HAP-1 (cell line): ENCODE measurements at regions not wholly inside any gene's neighbourhood (a gene's known extent, or its start where the extent isn't known, plus 50 kb on each side); places are given as distances from the start of the nearest gene placed in this dataset.

Experiments used
- DNase-seq, 2 experiments: peaks; one replicate each; pipeline ENCODE4 v3.0.0-alpha.2; 2016 to 2020; ENCODE audit warnings: low spot score in 2 of 2
- H3K27me3 ChIP-seq: fragments of 250-450 bp; sonication (Bioruptor Pico); 2 replicates; pipeline ENCODE4 v1.5.1; 2020; ENCODE audit warnings: low read depth, mild to moderate bottlenecking, moderate library complexity
- H3K36me3 ChIP-seq: fragments of 250-450 bp; sonication (Bioruptor Pico); replicated peaks from 2 replicates; pipeline ENCODE4 v1.5.1; 2020; ENCODE audit warnings: mild to moderate bottlenecking
- H3K4me1 ChIP-seq: fragments of 250-450 bp; sonication (Bioruptor Pico); 2 replicates; pipeline ENCODE4 v1.5.1; 2020; ENCODE audit warnings: mild to moderate bottlenecking
- H3K4me3 ChIP-seq: fragments of 250-450 bp; sonication (Bioruptor Pico); 2 replicates; pipeline ENCODE4 v1.5.1; 2020; ENCODE audit warnings: mild to moderate bottlenecking, moderate library complexity
- H3K9me3 ChIP-seq: fragments of 250-450 bp; sonication (Bioruptor Pico); 2 replicates; pipeline ENCODE4 v1.5.1; 2020; ENCODE audit warnings: mild to moderate bottlenecking, moderate library complexity
- in situ Hi-C: fragments of 300-500 bp; cut with MboI; formaldehyde crosslinking; loops from 3 replicates; pipeline ENCODE4 v1.14.3; 2020; ENCODE audit warnings: low sequenced_read_pairs, inconsistent platforms, mixed read lengths

- H3K4me1 ChIP-seq, result no peaks in the 10 kb centered on the region
- no peaks in the 10 kb centered on the region for H3K36me3 ChIP-seq
- in situ Hi-C loops, result no loop called here
- no peaks in the 10 kb centered on the region for H3K9me3 ChIP-seq
- no peak overlapping the region for H3K4me3 ChIP-seq
- no peak for DNase-seq
- H3K27me3 ChIP-seq, result no peaks in the 10 kb centered on the region
Observed at GRCh38 chr5:159695741-159696294, 220.5 kb upstream of the ADRA1B start.

- Histone ChIP-seq H3K9me3 (no peaks in the 10 kb centered on the region), H3K27me3 (no peaks in the 10 kb centered on the region), H3K4me1 (no peaks in the 10 kb centered on the region), H3K4me3 (no peak overlapping the region), H3K36me3 (no peaks in the 10 kb centered on the region)
- no peak for DNase-seq
- in situ Hi-C loops, result no loop called here
Observed at GRCh38 chr5:159697530-159697929, 218.8 kb upstream of the ADRA1B start.

GRCh38 chr5:159698322-159698721, 218.0 kb upstream of the ADRA1B start:
- DNase-seq, result no peak
- Histone ChIP-seq H3K27me3 (no peaks in the 10 kb centered on the region), H3K4me1 (no peaks in the 10 kb centered on the region), H3K36me3 (no peaks in the 10 kb centered on the region), H3K9me3 (no peaks in the 10 kb centered on the region), H3K4me3 (no peak overlapping the region)
- in situ Hi-C loops, result no loop called here

GRCh38 chr5:159700016-159700415, 216.3 kb upstream of the ADRA1B start:
- no peaks in the 10 kb centered on the region for H3K36me3 ChIP-seq
- in situ Hi-C loops, result no loop called here

GRCh38 chr5:159702301-159702700, 214.0 kb upstream of the ADRA1B start:
- H3K4me3 ChIP-seq, result no peak overlapping the region
- H3K9me3 ChIP-seq, result no peaks in the 10 kb centered on the region
- H3K27me3 ChIP-seq, result no peaks in the 10 kb centered on the region
- DNase-seq, result no peak
- no peaks in the 10 kb centered on the region for H3K36me3 ChIP-seq
- no peaks in the 10 kb centered on the region for H3K4me1 ChIP-seq
- in situ Hi-C loops, result no loop called here

More at GRCh38 chr5:159700016-159700415, 216.3 kb upstream of the ADRA1B start:
- Histone ChIP-seq H3K9me3 (no peaks in the 10 kb centered on the region), H3K27me3 (no peaks in the 10 kb centered on the region), H3K4me1 (no peaks in the 10 kb centered on the region), H3K4me3 (no peak overlapping the region)
- DNase-seq, result no peak

DNA sequence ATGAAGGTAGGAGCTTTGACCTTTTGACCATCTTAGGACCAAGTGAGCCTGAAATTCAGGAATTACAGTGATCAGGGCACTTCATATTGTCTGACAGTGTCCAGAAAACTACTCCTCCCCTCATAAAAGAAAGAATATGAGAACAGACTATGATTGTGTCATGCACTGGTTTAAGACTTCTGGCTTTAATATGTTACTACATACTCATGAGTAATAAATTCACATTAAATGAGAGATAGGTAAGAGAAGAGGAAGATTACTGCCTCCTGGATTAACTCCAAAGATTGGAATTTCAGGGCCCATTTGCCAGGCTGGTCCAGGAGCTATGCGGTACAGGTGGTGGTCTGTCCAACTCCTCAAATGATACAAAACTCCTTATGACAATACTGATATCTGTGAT, 213.5 kb upstream of the ADRA1B start:
- no peaks in the 10 kb centered on the region for H3K27me3 ChIP-seq

DNA sequence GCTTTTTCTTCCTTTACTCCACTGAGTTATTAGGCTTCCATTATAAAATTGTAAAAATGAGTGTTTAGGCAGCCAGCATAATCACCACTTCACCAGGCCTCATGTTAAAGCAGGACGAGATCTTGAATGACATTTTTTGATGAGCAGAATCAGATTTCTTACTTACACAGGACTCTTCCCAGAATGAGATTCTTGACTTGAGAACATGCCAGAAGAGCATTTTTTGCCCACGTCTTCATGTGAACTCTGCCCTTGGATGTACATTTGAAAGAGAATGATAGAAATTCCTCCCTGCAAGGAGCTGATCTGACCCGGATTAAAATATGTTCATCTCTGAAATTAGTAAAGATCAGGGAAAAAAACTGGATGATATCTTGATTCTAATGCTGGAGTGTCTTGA, 212.1 kb upstream of the ADRA1B start:
- Histone ChIP-seq H3K27me3 (no peaks in the 10 kb centered on the region), H3K36me3 (no peaks in the 10 kb centered on the region), H3K4me1 (no peaks in the 10 kb centered on the region), H3K4me3 (no peak overlapping the region), H3K9me3 (no peaks in the 10 kb centered on the region)
- DNase-seq, result no peak
- in situ Hi-C loops, result no loop called here

More for the DNA sequence above, 213.5 kb upstream of the ADRA1B start:
- in situ Hi-C loops, result no loop called here
- no peak overlapping the region for H3K4me3 ChIP-seq
- H3K4me1 ChIP-seq, result no peaks in the 10 kb centered on the region
- no peaks in the 10 kb centered on the region for H3K36me3 ChIP-seq
- no peak for DNase-seq
- H3K9me3 ChIP-seq, result no peaks in the 10 kb centered on the region

GRCh38 chr5:159705948-159706347, 210.3 kb upstream of the ADRA1B start:
- in situ Hi-C loops, result no loop called here
- Histone ChIP-seq H3K9me3 (no peaks in the 10 kb centered on the region), H3K4me3 (no peak overlapping the region), H3K36me3 (no peaks in the 10 kb centered on the region), H3K27me3 (no peaks in the 10 kb centered on the region), H3K4me1 (no peaks in the 10 kb centered on the region)
- DNase-seq, result no peak

- DNase-seq, result no peak
- in situ Hi-C loops, result no loop called here
- Histone ChIP-seq H3K9me3 (no peaks in the 10 kb centered on the region), H3K36me3 (no peaks in the 10 kb centered on the region), H3K27me3 (no peaks in the 10 kb centered on the region), H3K4me3 (no peak overlapping the region), H3K4me1 (no peaks in the 10 kb centered on the region)
Observed at GRCh38 chr5:159708090-159708489, 208.2 kb upstream of the ADRA1B start.

DNA sequence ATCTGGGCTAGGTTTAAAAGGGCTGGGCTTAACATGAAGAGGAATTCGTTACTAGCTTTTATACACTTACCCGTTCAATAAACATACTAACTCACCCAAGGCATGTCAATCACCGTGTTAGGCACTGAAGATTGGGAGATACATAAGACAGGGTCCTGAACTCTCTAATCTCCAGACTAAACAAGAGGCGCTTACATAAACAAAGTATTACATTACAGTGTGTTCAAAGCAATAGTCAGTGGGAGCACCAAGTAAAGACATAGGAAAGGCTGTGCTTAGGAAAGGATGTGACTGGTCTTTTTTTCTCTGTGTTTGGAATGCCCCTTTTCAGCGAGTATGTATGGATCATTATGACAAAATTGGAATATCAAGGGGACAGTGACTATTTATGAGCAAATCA, 203.6 kb upstream of the ADRA1B start:
- in situ Hi-C loops, result no loop called here
- H3K36me3 ChIP-seq, result no peaks in the 10 kb centered on the region

GRCh38 chr5:159713254-159713653, 203.0 kb upstream of the ADRA1B start:
- peak in 1 of 2 experiments; percentile 3 for DNase-seq
- in situ Hi-C loops, result no loop called here
- no peaks in the 10 kb centered on the region for H3K4me1 ChIP-seq
- no peaks in the 10 kb centered on the region; the same call in 1 of the 2 replicates for H3K27me3 ChIP-seq
- H3K9me3 ChIP-seq, result no peaks in the 10 kb centered on the region
- no peaks in the 10 kb centered on the region for H3K36me3 ChIP-seq
- H3K4me3 ChIP-seq, result no peak overlapping the region

More for the DNA sequence above, 203.6 kb upstream of the ADRA1B start:
- no peaks in the 10 kb centered on the region for H3K4me1 ChIP-seq
- H3K27me3 ChIP-seq, result no peaks in the 10 kb centered on the region; the same call in 1 of the 2 replicates
- no peak for DNase-seq
- no peak overlapping the region for H3K4me3 ChIP-seq
- H3K9me3 ChIP-seq, result no peaks in the 10 kb centered on the region

DNA sequence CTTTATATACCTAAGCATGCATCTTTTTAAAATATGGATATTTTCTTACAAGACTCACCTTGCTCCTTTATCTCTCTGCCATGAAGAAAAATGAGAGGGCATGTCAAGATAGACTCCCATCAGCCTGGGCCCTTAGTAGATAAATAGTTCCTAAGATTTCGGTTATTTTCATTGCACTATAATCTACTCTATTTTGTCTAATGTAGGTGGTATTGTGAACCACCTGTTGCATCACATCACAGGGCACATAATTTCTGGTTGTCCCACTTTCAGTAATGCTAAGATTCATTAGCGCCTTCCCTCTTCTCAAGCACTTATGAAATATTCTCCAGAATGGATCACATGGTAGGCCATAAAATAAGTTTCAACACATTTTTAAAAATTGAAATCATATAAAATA, 202.5 kb upstream of the ADRA1B start:
- H3K9me3 ChIP-seq, result no peaks in the 10 kb centered on the region
- DNase-seq, result no peak
- in situ Hi-C loops, result no loop called here
- H3K4me1 ChIP-seq, result no peaks in the 10 kb centered on the region
- no peak overlapping the region for H3K4me3 ChIP-seq
- no peaks in the 10 kb centered on the region; the same call in 1 of the 2 replicates for H3K27me3 ChIP-seq
- H3K36me3 ChIP-seq, result no peaks in the 10 kb centered on the region

DNA sequence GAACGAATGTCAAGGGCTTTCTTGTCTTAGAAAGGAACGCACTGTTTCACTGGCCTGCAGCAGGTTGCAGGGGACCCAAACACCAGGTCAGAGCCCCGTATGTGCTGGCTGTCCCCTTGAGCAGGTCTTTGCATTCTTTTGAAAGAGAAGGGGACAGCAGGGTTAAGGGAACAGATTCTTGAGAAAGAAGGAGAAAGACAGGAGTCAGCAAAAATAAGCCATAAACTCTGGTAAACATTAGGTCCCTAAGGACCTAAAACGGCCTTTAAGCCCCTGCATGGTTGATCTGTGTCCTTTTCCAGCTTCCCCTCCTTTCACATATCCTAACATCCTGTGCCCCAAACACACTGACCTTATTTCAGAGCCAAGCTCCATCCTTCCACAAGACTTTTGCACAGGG, 190.8 kb upstream of the ADRA1B start:
- no peak for DNase-seq
- Histone ChIP-seq H3K36me3 (no peaks in the 10 kb centered on the region), H3K4me3 (no peak overlapping the region), H3K4me1 (no peaks in the 10 kb centered on the region), H3K9me3 (no peaks in the 10 kb centered on the region), H3K27me3 (no peaks in the 10 kb centered on the region)
- in situ Hi-C loops, result no loop called here

DNA sequence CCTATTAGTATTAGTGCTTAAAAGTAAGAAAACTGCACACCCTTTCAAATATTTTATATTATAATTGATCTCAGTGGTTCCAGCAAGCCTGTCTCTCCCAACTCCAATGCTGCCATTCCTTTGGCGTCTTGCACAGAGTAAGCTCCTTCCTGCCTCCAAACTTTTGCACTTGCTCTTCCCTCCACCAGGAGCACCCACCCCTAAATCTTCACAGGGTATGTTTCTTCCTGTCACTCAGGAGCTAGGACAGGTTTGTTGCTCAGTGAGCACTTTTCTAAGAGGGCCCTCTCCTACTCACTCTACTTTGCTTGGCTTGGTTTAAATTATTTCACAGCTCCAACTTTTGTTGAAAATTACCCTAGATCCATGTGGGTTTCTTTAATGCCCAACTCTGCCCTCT, 189.1 kb upstream of the ADRA1B start:
- Histone ChIP-seq H3K4me1 (no peaks in the 10 kb centered on the region), H3K27me3 (no peaks in the 10 kb centered on the region), H3K4me3 (no peak overlapping the region), H3K36me3 (no peaks in the 10 kb centered on the region), H3K9me3 (no peaks in the 10 kb centered on the region)
- DNase-seq, result no peak
- in situ Hi-C loops, result no loop called here

DNA sequence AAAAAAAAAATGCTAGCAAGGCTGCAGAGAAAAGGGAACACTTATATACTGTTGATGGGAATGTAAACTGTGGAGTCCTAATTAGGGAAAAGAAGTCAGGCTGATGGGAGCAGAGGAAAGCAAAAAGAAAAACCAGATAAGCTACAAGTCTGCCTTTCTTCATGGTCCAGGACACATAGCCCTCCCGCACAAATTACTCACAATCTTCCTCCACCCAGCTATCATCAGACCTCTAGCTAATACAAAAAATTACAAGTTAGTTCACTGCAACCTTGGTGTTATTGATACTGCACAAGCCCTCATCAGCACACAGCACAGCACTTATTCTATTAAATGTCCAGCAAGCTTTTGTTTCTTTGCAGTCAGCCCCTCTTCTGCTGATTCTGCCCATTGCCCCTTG, 186.0 kb upstream of the ADRA1B start:
- H3K4me1 ChIP-seq, result no peaks in the 10 kb centered on the region
- no peak for DNase-seq
- in situ Hi-C loops, result no loop called here
- no peaks in the 10 kb centered on the region for H3K27me3 ChIP-seq
- no peak overlapping the region for H3K4me3 ChIP-seq
- H3K36me3 ChIP-seq, result no peaks in the 10 kb centered on the region
- no peaks in the 10 kb centered on the region for H3K9me3 ChIP-seq
